IMR-90 (cell line): ENCODE measurements at regions not wholly inside any gene's neighbourhood (a gene's known extent, or its start where the extent isn't known, plus 50 kb on each side); places are given as distances from the start of the nearest gene placed in this dataset.

Source experiments
- TF ChIP-seq, protein P1 (sequence below): conservative IDR thresholded peaks from 2 replicates; pipeline ENCODE4 v1.5.1; 2012; ENCODE audit warnings: mild to moderate bottlenecking, low read depth, low read length, improper control_type of control experiment
- TF ChIP-seq, protein P2 (sequence below): fragments of 150-350 bp; IDR thresholded peaks from 2 replicates; pipeline ENCODE4 v1.6.1; 2017; ENCODE audit warnings: mild to moderate bottlenecking, antibody characterized with exemption, low read length, low read depth

- TF ChIP-seq, protein P1, sequence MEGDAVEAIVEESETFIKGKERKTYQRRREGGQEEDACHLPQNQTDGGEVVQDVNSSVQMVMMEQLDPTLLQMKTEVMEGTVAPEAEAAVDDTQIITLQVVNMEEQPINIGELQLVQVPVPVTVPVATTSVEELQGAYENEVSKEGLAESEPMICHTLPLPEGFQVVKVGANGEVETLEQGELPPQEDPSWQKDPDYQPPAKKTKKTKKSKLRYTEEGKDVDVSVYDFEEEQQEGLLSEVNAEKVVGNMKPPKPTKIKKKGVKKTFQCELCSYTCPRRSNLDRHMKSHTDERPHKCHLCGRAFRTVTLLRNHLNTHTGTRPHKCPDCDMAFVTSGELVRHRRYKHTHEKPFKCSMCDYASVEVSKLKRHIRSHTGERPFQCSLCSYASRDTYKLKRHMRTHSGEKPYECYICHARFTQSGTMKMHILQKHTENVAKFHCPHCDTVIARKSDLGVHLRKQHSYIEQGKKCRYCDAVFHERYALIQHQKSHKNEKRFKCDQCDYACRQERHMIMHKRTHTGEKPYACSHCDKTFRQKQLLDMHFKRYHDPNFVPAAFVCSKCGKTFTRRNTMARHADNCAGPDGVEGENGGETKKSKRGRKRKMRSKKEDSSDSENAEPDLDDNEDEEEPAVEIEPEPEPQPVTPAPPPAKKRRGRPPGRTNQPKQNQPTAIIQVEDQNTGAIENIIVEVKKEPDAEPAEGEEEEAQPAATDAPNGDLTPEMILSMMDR, result no peak
- TF ChIP-seq, protein P2, sequence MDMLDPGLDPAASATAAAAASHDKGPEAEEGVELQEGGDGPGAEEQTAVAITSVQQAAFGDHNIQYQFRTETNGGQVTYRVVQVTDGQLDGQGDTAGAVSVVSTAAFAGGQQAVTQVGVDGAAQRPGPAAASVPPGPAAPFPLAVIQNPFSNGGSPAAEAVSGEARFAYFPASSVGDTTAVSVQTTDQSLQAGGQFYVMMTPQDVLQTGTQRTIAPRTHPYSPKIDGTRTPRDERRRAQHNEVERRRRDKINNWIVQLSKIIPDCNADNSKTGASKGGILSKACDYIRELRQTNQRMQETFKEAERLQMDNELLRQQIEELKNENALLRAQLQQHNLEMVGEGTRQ, result no peak
Measured at GRCh38 chrX:120001787-120002186, 58.2 kb upstream of the NKAP start.
